ENCODE measurements at regions not wholly inside any gene's neighbourhood (a gene's known extent, or its start where the extent isn't known, plus 50 kb on each side); places are given as distances from the start of the nearest gene placed in this dataset.

- TF ChIP-seq, protein P1, sequence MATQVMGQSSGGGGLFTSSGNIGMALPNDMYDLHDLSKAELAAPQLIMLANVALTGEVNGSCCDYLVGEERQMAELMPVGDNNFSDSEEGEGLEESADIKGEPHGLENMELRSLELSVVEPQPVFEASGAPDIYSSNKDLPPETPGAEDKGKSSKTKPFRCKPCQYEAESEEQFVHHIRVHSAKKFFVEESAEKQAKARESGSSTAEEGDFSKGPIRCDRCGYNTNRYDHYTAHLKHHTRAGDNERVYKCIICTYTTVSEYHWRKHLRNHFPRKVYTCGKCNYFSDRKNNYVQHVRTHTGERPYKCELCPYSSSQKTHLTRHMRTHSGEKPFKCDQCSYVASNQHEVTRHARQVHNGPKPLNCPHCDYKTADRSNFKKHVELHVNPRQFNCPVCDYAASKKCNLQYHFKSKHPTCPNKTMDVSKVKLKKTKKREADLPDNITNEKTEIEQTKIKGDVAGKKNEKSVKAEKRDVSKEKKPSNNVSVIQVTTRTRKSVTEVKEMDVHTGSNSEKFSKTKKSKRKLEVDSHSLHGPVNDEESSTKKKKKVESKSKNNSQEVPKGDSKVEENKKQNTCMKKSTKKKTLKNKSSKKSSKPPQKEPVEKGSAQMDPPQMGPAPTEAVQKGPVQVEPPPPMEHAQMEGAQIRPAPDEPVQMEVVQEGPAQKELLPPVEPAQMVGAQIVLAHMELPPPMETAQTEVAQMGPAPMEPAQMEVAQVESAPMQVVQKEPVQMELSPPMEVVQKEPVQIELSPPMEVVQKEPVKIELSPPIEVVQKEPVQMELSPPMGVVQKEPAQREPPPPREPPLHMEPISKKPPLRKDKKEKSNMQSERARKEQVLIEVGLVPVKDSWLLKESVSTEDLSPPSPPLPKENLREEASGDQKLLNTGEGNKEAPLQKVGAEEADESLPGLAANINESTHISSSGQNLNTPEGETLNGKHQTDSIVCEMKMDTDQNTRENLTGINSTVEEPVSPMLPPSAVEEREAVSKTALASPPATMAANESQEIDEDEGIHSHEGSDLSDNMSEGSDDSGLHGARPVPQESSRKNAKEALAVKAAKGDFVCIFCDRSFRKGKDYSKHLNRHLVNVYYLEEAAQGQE (IDR thresholded peaks at IDR 0.05; ENCODE audit: unreplicated experiment), result no peak
- no peak for TF ChIP-seq ZNF114 (CRISPR knock-in tag; IDR thresholded peaks at IDR 0.05)
- no peak for TF ChIP-seq EZH2 (IDR thresholded peaks at IDR 0.05; ENCODE audit: low read depth, unreplicated experiment)
Measured at GRCh38 chr16:60041671-60042070, 1307.6 kb upstream of the GOT2 start (continued).

DNA sequence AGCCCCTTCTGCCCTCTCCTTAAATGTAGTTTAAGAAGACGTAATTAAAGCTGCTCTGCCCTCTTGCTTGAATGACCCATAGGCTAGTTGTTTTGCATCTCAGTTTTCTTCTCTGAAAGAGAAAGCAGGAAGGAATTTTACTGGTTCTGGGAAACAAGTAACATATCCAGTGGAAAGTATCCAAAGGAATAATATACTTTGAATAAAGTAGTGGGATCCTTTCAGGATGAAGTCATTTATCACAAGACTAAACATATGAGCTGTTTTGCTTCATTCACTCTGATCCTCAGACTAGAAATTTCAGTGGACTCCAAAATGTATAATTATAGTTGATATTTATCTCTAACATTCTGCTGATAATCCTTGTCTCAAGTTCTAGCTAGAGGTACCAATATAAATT lies 1297.6 kb upstream of the GOT2 start:
- no peaks in the 10 kb centered on the region for H3K79me2 ChIP-seq (replicated peaks; ENCODE audit: insufficient read depth)
- no peaks in the 10 kb centered on the region for H3K27me3 ChIP-seq (ENCODE audit: insufficient read depth)
- H3K27me3 Mint-ChIP-seq (ENCODE audit: insufficient read depth, low read depth, poor library complexity), result no peaks in the 10 kb centered on the region
- H4K20me1 ChIP-seq (replicated peaks; ENCODE audit: insufficient read depth), result no peaks in the 10 kb centered on the region
- no peaks in the 10 kb centered on the region for H3K4me1 Mint-ChIP-seq
- no peak overlapping the region for H3K4me2 ChIP-seq
- H3K9me2 ChIP-seq (ENCODE audit: insufficient read depth), result no peaks in the 10 kb centered on the region
- no peak overlapping the region for H3K27ac ChIP-seq (ENCODE audit: low read depth)
- H3K9me3 Mint-ChIP-seq, result no peaks in the 10 kb centered on the region
- no peaks in the 10 kb centered on the region for H3K4me1 ChIP-seq (ENCODE audit: insufficient read depth)
- H3K36me3 Mint-ChIP-seq (ENCODE audit: low read depth), result no peaks in the 10 kb centered on the region
- ATAC-seq (no peak), DNase-seq (ENCODE audit: low spot score) (no peak)
- H3K27ac Mint-ChIP-seq, result no peak overlapping the region
- TF ChIP-seq EZH2phosphoT487 (IDR thresholded peaks at IDR 0.05; ENCODE audit: unreplicated experiment), result no peak
- H3K36me3 ChIP-seq (ENCODE audit: insufficient read depth), result no peaks in the 10 kb centered on the region
- no peaks in the 10 kb centered on the region for H3F3A ChIP-seq (replicated peaks; ENCODE audit: low read depth)
- no peak overlapping the region for H3K4me3 ChIP-seq
- no peak overlapping the region for H2AFZ ChIP-seq
- H3K4me3 Mint-ChIP-seq, result no peak overlapping the region

DNA sequence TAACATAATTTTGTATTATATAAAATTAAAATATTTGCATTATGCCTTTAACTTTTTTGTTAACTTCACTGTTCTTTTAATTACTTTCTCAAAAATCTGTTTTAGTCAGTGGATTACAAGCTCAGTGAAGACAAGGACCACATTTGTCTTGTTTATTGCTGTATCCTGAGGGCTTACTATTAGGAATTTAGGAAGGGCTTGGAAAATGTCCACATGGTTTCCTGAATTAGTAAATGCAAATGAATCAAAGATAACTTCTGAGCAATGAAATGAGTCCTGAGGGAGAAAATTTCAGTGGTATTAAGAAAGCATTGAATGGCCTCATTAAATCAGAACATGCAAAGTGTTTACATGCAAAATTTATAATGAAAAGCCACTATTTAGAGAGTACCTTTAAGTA lies 1293.2 kb upstream of the GOT2 start:
- DNase-seq (ENCODE audit: low spot score), result no peak
- Histone ChIP-seq H3F3A (replicated peaks; ENCODE audit: low read depth) (no peaks in the 10 kb centered on the region), H3K4me3 (no peak overlapping the region), H3K79me2 (replicated peaks; ENCODE audit: insufficient read depth) (no peaks in the 10 kb centered on the region), H2AFZ (no peak overlapping the region), H3K4me1 (ENCODE audit: insufficient read depth) (no peaks in the 10 kb centered on the region), H3K4me2 (no peak overlapping the region), H3K27ac (ENCODE audit: low read depth) (no peak overlapping the region), H4K20me1 (replicated peaks; ENCODE audit: insufficient read depth) (no peaks in the 10 kb centered on the region), H3K27me3 (ENCODE audit: insufficient read depth) (no peaks in the 10 kb centered on the region), H3K9me2 (ENCODE audit: insufficient read depth) (no peaks in the 10 kb centered on the region), H3K36me3 (ENCODE audit: insufficient read depth) (no peaks in the 10 kb centered on the region)
- Mint-ChIP-seq H3K4me1 (no peaks in the 10 kb centered on the region), H3K4me3 (no peak overlapping the region), H3K27ac (no peak overlapping the region), H3K9me3 (no peaks in the 10 kb centered on the region), H3K27me3 (ENCODE audit: insufficient read depth, low read depth, poor library complexity) (no peaks in the 10 kb centered on the region), H3K36me3 (ENCODE audit: low read depth) (no peaks in the 10 kb centered on the region)
- no peak for ATAC-seq
- no peak for TF ChIP-seq ZNF331 (CRISPR knock-in tag; IDR thresholded peaks at IDR 0.05; ENCODE audit: low read depth)
- TF ChIP-seq STAT1 (IDR thresholded peaks at IDR 0.05; ENCODE audit: unreplicated experiment), result no peak
- no peak for TF ChIP-seq NANOG (IDR thresholded peaks at IDR 0.05; ENCODE audit: borderline replicate concordance)
- no peak for TF ChIP-seq EZH2 (IDR thresholded peaks at IDR 0.05; ENCODE audit: low read depth, unreplicated experiment)
- no peak for TF ChIP-seq CREB1 (CRISPR knock-in tag; IDR thresholded peaks at IDR 0.05; ENCODE audit: low read depth)
- TF ChIP-seq ZNF114 (CRISPR knock-in tag; IDR thresholded peaks at IDR 0.05), result no peak
- TF ChIP-seq, protein P2, sequence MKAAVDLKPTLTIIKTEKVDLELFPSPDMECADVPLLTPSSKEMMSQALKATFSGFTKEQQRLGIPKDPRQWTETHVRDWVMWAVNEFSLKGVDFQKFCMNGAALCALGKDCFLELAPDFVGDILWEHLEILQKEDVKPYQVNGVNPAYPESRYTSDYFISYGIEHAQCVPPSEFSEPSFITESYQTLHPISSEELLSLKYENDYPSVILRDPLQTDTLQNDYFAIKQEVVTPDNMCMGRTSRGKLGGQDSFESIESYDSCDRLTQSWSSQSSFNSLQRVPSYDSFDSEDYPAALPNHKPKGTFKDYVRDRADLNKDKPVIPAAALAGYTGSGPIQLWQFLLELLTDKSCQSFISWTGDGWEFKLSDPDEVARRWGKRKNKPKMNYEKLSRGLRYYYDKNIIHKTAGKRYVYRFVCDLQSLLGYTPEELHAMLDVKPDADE (IDR thresholded peaks at IDR 0.05), result no peak
- no peak for TF ChIP-seq CTCF (conservative IDR thresholded peaks at IDR 0.05; ENCODE audit: low read depth in 2 of 2)
- TF ChIP-seq POLR2AphosphoS5 (IDR thresholded peaks at IDR 0.05; ENCODE audit: low read depth), result no peak
- TF ChIP-seq, protein P1 (IDR thresholded peaks at IDR 0.05; ENCODE audit: unreplicated experiment), result no peak
